Parathyroid adenoma (tissue), 2 donors: ENCODE measurements at regions not wholly inside any gene's neighbourhood (a gene's known extent, or its start where the extent isn't known, plus 50 kb on each side); places are given as distances from the start of the nearest gene placed in this dataset.

Source experiments
- H2AFZ ChIP-seq: fragments of 300-600 bp; sonication (generic); one replicate; pipeline ENCODE4 v1.7.0; 2017; ENCODE audit warnings: antibody characterized with exemption, mild to moderate bottlenecking
- H3K27ac ChIP-seq: fragments of 300-600 bp; sonication (generic); one replicate; pipeline ENCODE4 v1.7.0; 2017
- H3K27me3 ChIP-seq: fragments of 300-600 bp; sonication (generic); one replicate; pipeline ENCODE4 v1.7.0; 2017; ENCODE audit warnings: low read length; ENCODE audit not compliant: control insufficient read depth, insufficient read depth
- H3K36me3 ChIP-seq: fragments of 300-600 bp; sonication (generic); one replicate; pipeline ENCODE4 v1.7.0; 2017; ENCODE audit warnings: low read length; ENCODE audit not compliant: control insufficient read depth, insufficient read depth
- H3K4me1 ChIP-seq: fragments of 300-600 bp; sonication (generic); one replicate; pipeline ENCODE4 v1.7.0; 2017; ENCODE audit warnings: control low read depth
- H3K4me2 ChIP-seq: fragments of 300-600 bp; sonication (generic); one replicate; pipeline ENCODE4 v1.7.0; 2017; ENCODE audit warnings: low read length
- H3K4me3 ChIP-seq: fragments of 300-600 bp; sonication (generic); one replicate; pipeline ENCODE4 v1.7.0; 2017; ENCODE audit warnings: low read depth, low read length
- H3K79me2 ChIP-seq: fragments of 300-600 bp; sonication (generic); one replicate; pipeline ENCODE4 v1.7.0; 2017; ENCODE audit warnings: control low read depth
- H3K9ac ChIP-seq: fragments of 300-600 bp; sonication (generic); one replicate; pipeline ENCODE4 v1.7.0; 2017; ENCODE audit warnings: mild to moderate bottlenecking
- H3K9me3 ChIP-seq: fragments of 300-600 bp; sonication (generic); one replicate; pipeline ENCODE4 v1.7.0; 2017; ENCODE audit warnings: low read length; ENCODE audit not compliant: control insufficient read depth
- CTCF ChIP-seq: fragments of 300-600 bp; sonication (generic); IDR thresholded peaks from one replicate; pipeline ENCODE4 v1.7.0; 2017; ENCODE audit warnings: antibody characterized with exemption, mild to moderate bottlenecking
- donor health status: primary hyperparathyroidism.

GRCh38 chr10:118246332-118247295, 95.5 kb downstream of the FAM204A start:
- Histone ChIP-seq H3K4me2 (no peak overlapping the region), H3K4me1 (no peaks in the 10 kb centered on the region), H3K79me2 (no peaks in the 10 kb centered on the region), H3K9ac (no peak overlapping the region), H3K27me3 (peaks cover 8% of the 10 kb centered on the region), H3K9me3 (no peaks in the 10 kb centered on the region), H2AFZ (no peak overlapping the region), H3K36me3 (no peaks in the 10 kb centered on the region), H3K4me3 (no peak overlapping the region), H3K27ac (no peak overlapping the region)
- TF ChIP-seq CTCF = no peak

GRCh38 chr10:118243907-118244306, 98.2 kb downstream of the FAM204A start:
- no peak overlapping the region for H3K27ac ChIP-seq
- no peaks in the 10 kb centered on the region for H3K9me3 ChIP-seq
- H2AFZ ChIP-seq = no peak overlapping the region
- H3K79me2 ChIP-seq = no peaks in the 10 kb centered on the region
- no peak overlapping the region for H3K9ac ChIP-seq
- H3K4me3 ChIP-seq = no peak overlapping the region
- peaks cover 8% of the 10 kb centered on the region for H3K27me3 ChIP-seq
- no peaks in the 10 kb centered on the region for H3K4me1 ChIP-seq
- H3K36me3 ChIP-seq = no peaks in the 10 kb centered on the region
- H3K4me2 ChIP-seq = no peak overlapping the region
- no peak for TF ChIP-seq CTCF

GRCh38 chr10:118241229-118242137, 100.6 kb downstream of the FAM204A start:
- TF ChIP-seq CTCF = peak; percentile 94
- H3K36me3 ChIP-seq = no peaks in the 10 kb centered on the region
- no peaks in the 10 kb centered on the region for H3K79me2 ChIP-seq
- peaks cover 3% of the 10 kb centered on the region for H3K27me3 ChIP-seq
- peak overlapping the region; percentile 16 for H2AFZ ChIP-seq
- no peaks in the 10 kb centered on the region for H3K4me1 ChIP-seq
- H3K27ac ChIP-seq = no peak overlapping the region
- H3K4me2 ChIP-seq = no peak overlapping the region
- no peaks in the 10 kb centered on the region for H3K9me3 ChIP-seq
- H3K9ac ChIP-seq = no peak overlapping the region
- no peak overlapping the region for H3K4me3 ChIP-seq

- H3K79me2 ChIP-seq = no peaks in the 10 kb centered on the region
- no peaks in the 10 kb centered on the region for H3K36me3 ChIP-seq
- no peaks in the 10 kb centered on the region for H3K4me1 ChIP-seq
- H3K27me3 ChIP-seq = no peaks in the 10 kb centered on the region
- H3K4me2 ChIP-seq = no peak overlapping the region
- no peak for TF ChIP-seq CTCF
- no peaks in the 10 kb centered on the region for H3K9me3 ChIP-seq
- no peak overlapping the region for H2AFZ ChIP-seq
- H3K27ac ChIP-seq = no peak overlapping the region
- H3K9ac ChIP-seq = no peak overlapping the region
- H3K4me3 ChIP-seq = no peak overlapping the region
Observed at GRCh38 chr10:118239236-118239630, 102.9 kb downstream of the FAM204A start.
